GM12892 (cell line): ENCODE measurements at regions not wholly inside any gene's neighbourhood (a gene's known extent, or its start where the extent isn't known, plus 50 kb on each side); places are given as distances from the start of the nearest gene placed in this dataset.

Source experiments
- POLR2A ChIP-seq: IDR thresholded peaks from 2 replicates; pipeline ENCODE4 v1.6.1; 2011; ENCODE audit warnings: low read depth, low read length, control low read depth
- TAF1 ChIP-seq: IDR thresholded peaks from 2 replicates; pipeline ENCODE4 v1.6.1; 2011; ENCODE audit warnings: low read depth, mild to moderate bottlenecking, control low read depth, low read length, borderline replicate concordance

DNA sequence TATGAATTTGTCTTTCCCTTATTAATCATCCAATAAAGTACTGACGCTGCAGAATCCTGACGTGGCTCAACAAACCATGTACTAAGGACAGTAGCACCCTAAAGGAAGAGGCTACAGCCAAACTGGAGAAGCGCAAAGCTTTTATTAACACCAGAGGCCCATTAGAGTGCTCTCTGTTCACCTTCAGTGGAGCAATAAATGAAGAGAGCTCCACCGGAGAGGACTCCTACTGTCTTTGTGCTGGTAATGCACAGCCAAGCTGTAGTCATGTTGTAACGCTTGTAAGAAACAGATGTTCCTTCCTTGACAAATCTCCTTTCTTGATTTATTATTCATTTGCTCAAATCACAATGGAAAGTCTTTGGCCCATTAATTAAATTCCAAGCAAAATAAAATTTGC lies 220.7 kb upstream of the RRP15 start:
- TF ChIP-seq TAF1, result no peak
- no peak for TF ChIP-seq POLR2A
